T-cell (primary cell): ENCODE measurements at regions not wholly inside any gene's neighbourhood (a gene's known extent, or its start where the extent isn't known, plus 50 kb on each side); places are given as distances from the start of the nearest gene placed in this dataset.

ENCODE experiments used
- ATAC-seq, 4 experiments: fragments of 200-7000 bp in 3 of 4; fragments of 150-1000 bp in 1 of 4; cut with Tn5 transposase; replicated peaks in 1 of 4; 1 replicate in 3 of 4; 2 replicates in 1 of 4; pipeline ENCODE4 v1.10.0; 2021; ENCODE audit warnings: moderate library complexity in 3 of 4, mild to moderate bottlenecking in 2 of 4, moderate number of reproducible peaks in 1 of 4
- CTCF ChIA-PET, 2 donors: fragments of 300-600 bp; sonication (Branson Sonifier 250); formaldehyde crosslinking; loops; one replicate each; lab custom pipeline; 2022; ENCODE audit warnings: antibody characterized with exemption in 2 of 2; lab: Charles Lee
- POLR2A ChIA-PET, 2 donors: fragments of 300-600 bp; sonication (Branson Sonifier 250); formaldehyde crosslinking; loops; one replicate each; lab custom pipeline; 2022; ENCODE audit warnings: antibody characterized with exemption in 2 of 2; lab: Charles Lee
- DNase-seq, 35 experiments: peaks; one replicate each; pipeline versions ENCODE4 v3.0.0 to v3.0.0-alpha.2; 2013 to 2023
- H3K27ac ChIP-seq: one replicate; pipeline ENCODE4 v1.5.1; 2013; ENCODE audit warnings: low read length
- H3K27me3 ChIP-seq, 2 experiments: replicated peaks in 1 of 2; 1 replicate in 1 of 2; 2 replicates in 1 of 2; pipeline versions ENCODE4 v1.6.1 to v1.7.0; 2013; ENCODE audit warnings: low read length in 1 of 2, mixed read lengths in 1 of 2; ENCODE audit not compliant: control insufficient read depth in 2 of 2, insufficient read depth in 2 of 2; ENCODE audit errors: extremely low read depth in 1 of 2
- H3K36me3 ChIP-seq, 2 donors: 1 replicate in 1 of 2; 2 replicates in 1 of 2; pipeline versions ENCODE4 v1.6.1 to v1.7.0; 2013; ENCODE audit warnings: low read length in 1 of 2; ENCODE audit not compliant: control insufficient read depth in 2 of 2, insufficient read depth in 1 of 2; ENCODE audit errors: extremely low read depth in 1 of 2
- H3K4me1 ChIP-seq, 2 experiments: 1 replicate in 1 of 2; 2 replicates in 1 of 2; pipeline versions ENCODE4 v1.6.1 to v1.7.0; 2013; ENCODE audit warnings: low read length in 2 of 2, mixed read lengths in 1 of 2; ENCODE audit not compliant: insufficient read depth in 2 of 2, control insufficient read depth in 1 of 2; ENCODE audit errors: extremely low read depth in 1 of 2
- H3K4me3 ChIP-seq, 2 donors: 1 replicate in 1 of 2; 2 replicates in 1 of 2; pipeline versions ENCODE4 v1.5.1 to v1.7.0; 2013; ENCODE audit warnings: mild to moderate bottlenecking in 2 of 2, low read length in 1 of 2, moderate library complexity in 1 of 2; ENCODE audit not compliant: control insufficient read depth in 1 of 2; ENCODE audit errors: extremely low read depth in 1 of 2
- H3K9me3 ChIP-seq: 2 replicates; pipeline ENCODE4 v1.7.0; 2013
- H3K27ac Mint-ChIP-seq, 2 donors: one replicate each; pipeline ENCODE4 v1.8.0; 2020 to 2021; ENCODE audit warnings: mild to moderate bottlenecking in 2 of 2, mixed read lengths in 2 of 2
- H3K27me3 Mint-ChIP-seq, 2 donors: one replicate each; pipeline ENCODE4 v1.8.0; 2021 to 2022; ENCODE audit warnings: mixed read lengths in 2 of 2
- H3K36me3 Mint-ChIP-seq: one replicate; pipeline ENCODE4 v1.8.0; 2021; ENCODE audit warnings: mixed read lengths
- H3K4me1 Mint-ChIP-seq, 3 donors: one replicate each; pipeline ENCODE4 v1.8.0; 2020 to 2022; ENCODE audit warnings: mixed read lengths in 3 of 3, mild to moderate bottlenecking in 1 of 3
- H3K4me3 Mint-ChIP-seq, 3 donors: one replicate each; pipeline ENCODE4 v1.8.0; 2020 to 2022; ENCODE audit warnings: mild to moderate bottlenecking in 3 of 3, mixed read lengths in 3 of 3, moderate library complexity in 3 of 3
- H3K9me3 Mint-ChIP-seq, 3 donors: one replicate each; pipeline ENCODE4 v1.8.0; 2020 to 2022; ENCODE audit warnings: mixed read lengths in 3 of 3
- WGBS: methylation state at CpG from one replicate; pipeline ENCODE4 v1.1.5; 2013; ENCODE audit warnings: missing lambda C conversion rate; ENCODE audit not compliant: insufficient coverage; 5-methylcytosine and 5-hydroxymethylcytosine counted together

DNA sequence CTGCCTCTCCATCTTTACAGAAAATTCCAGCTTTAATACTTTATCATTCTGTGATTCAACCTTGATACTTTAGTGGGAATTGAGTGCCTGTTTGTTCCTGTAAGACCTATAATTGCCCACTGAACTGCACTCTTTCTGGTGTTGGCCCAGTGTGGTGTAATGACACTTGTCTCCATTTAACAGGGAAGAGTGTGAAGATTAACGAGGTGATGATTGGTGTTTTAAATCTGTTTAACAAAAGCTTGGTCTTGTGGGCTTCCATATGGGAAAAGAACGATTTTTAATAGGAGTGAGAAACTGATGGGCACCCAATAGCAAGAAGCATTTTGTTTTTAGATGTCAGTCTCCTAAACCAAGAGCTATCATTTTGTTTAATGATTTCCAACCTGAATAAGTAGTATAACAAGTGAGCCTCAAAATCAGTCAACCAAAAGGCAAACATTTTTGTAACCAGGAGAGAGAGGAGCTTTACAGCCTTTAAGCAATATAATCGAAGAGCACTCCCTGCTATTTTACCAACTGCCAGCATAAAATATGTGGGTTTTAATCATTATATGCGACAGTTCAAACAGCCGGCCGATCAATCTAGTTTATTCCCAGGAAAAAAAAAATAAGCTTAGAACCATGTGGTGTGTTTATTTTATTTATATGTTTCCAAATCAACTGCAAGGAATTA is 50.2 kb downstream of the SUPT20HL1 start:
- no peak for DNase-seq
- Mint-ChIP-seq H3K4me3 (no peak overlapping the region), H3K27me3 (peaks cover 1 to 3% of the 10 kb centered on the region in 2 donors), H3K4me1 (no peaks in the 10 kb centered on the region), H3K27ac (no peak overlapping the region), H3K9me3 (no peaks in the 10 kb centered on the region), H3K36me3 (no peaks in the 10 kb centered on the region)
- ChIA-PET POLR2A (no interaction called here), CTCF (interaction anchor here in 1 of 2 donors (1.3 kb wide), 1 partner anchor 88 kb away, joined by 4 read pairs; no protein-coding TSS in a partner anchor)
- Histone ChIP-seq H3K4me3 (no peak overlapping the region), H3K27ac (no peak overlapping the region), H3K27me3 (no peaks in the 10 kb centered on the region), H3K9me3 (no peaks in the 10 kb centered on the region), H3K4me1 (no peaks in the 10 kb centered on the region), H3K36me3 (no peaks in the 10 kb centered on the region)
- 100% methylated on average over 1 of the region's 6 CpGs for WGBS
- ATAC-seq = no peak

DNA sequence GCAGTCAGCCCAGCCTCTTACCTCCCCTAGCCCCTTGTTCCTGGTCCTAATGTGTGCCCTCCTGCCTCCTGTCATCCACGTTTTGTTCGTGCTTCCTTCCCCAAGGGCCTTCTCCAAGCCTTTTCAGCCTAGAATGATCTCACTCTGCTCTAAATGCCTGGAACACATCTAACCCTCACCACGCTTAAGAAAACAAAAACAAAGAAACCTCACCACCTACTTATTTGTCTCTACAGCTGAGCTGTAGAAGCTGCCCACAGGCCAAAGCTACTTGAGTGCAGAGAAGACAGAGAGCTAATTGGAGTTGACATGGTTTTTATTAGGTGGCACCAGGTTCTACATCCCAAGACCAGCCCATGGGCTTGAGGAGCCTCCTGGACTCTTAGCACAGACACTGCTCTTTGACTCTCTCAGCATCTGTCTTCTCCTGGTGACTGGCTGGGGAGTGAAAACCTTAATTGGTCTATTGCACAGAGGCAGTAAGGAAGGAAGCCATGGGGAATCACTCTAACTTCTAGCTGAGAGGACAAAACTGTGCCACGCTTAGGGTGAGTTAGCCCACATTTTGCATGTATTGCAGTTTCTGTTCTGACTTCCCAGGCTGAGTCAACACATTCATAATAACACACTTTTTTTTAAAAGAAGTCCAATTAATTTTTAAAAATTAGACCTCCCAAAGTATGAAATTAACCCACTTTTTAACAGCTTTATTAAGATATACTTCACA is 52.3 kb upstream of the PDK3 start:
- no peak overlapping the region for H3K27ac Mint-ChIP-seq
- Histone ChIP-seq H3K9me3 (no peaks in the 10 kb centered on the region), H3K27me3 (no peaks in the 10 kb centered on the region), H3K4me1 (no peaks in the 10 kb centered on the region), H3K27ac (no peak overlapping the region), H3K36me3 (no peaks in the 10 kb centered on the region), H3K4me3 (no peak overlapping the region)
- H3K27me3 Mint-ChIP-seq = peaks cover 1 to 3% of the 10 kb centered on the region in 2 donors
- CTCF ChIA-PET = no interaction called here
- no peaks in the 10 kb centered on the region for H3K36me3 Mint-ChIP-seq
- no peak for DNase-seq
- no CpG with 5 or more reads among the region's 4 CpGs for WGBS
- no peaks in the 10 kb centered on the region for H3K4me1 Mint-ChIP-seq
- no peak overlapping the region for H3K4me3 Mint-ChIP-seq
- no peak for ATAC-seq
- POLR2A ChIA-PET = no interaction called here
- no peaks in the 10 kb centered on the region for H3K9me3 Mint-ChIP-seq
